Activated CD4-positive, alpha-beta T cell treated with anti-CD3 and anti-CD28 coated beads for 48 hours (primary cell): ENCODE measurements at regions not wholly inside any gene's neighbourhood (a gene's known extent, or its start where the extent isn't known, plus 50 kb on each side); places are given as distances from the start of the nearest gene placed in this dataset.
"Not testable (repeated sequence)": the region's sequence is repeated elsewhere in the genome, so short reads cannot be mapped to it uniquely, and the experiment has no call there.

Source experiments
- DNase-seq: peaks from one replicate; pipeline ENCODE4 v3.0.0-alpha.2; 2020

GRCh38 chr1:105004515-105004914 lies 1254.8 kb downstream of the AMY1C start:
- no peak for DNase-seq

GRCh38 chr1:105005594-105006195 lies 1256.0 kb downstream of the AMY1C start:
- no peak for DNase-seq

GRCh38 chr1:105017587-105017986 lies 1267.9 kb downstream of the AMY1C start:
- DNase-seq = no peak

GRCh38 chr1:105023719-105024118 lies 1274.0 kb downstream of the AMY1C start:
- no peak for DNase-seq

- no peak for DNase-seq
Observed at GRCh38 chr1:105027838-105028471, 1278.3 kb downstream of the AMY1C start.

GRCh38 chr1:105072446-105072845 lies 1322.7 kb downstream of the AMY1C start:
- DNase-seq = no peak

GRCh38 chr1:105072850-105073249 lies 1323.2 kb downstream of the AMY1C start:
- DNase-seq = no peak

- no peak for DNase-seq
Observed at GRCh38 chr1:105073660-105074059, 1324.0 kb downstream of the AMY1C start.

- DNase-seq = no peak
Observed at GRCh38 chr1:105083611-105084010, 1333.9 kb downstream of the AMY1C start.

- DNase-seq = no peak
Observed at GRCh38 chr1:105087506-105087905, 1337.8 kb downstream of the AMY1C start.

GRCh38 chr1:105088166-105088565 lies 1338.5 kb downstream of the AMY1C start:
- DNase-seq = no peak

GRCh38 chr1:105093893-105094292 lies 1344.2 kb downstream of the AMY1C start:
- not testable (repeated sequence) for DNase-seq

GRCh38 chr1:105100102-105100501 lies 1350.4 kb downstream of the AMY1C start:
- DNase-seq = no peak

- DNase-seq = no peak
Observed at GRCh38 chr1:105101261-105101660, 1351.6 kb downstream of the AMY1C start.

- DNase-seq = no peak
Observed at GRCh38 chr1:105102371-105102770, 1352.7 kb downstream of the AMY1C start.

- DNase-seq = no peak
Observed at GRCh38 chr1:105122041-105122440, 1372.3 kb downstream of the AMY1C start.

- no peak for DNase-seq
Observed at GRCh38 chr1:105137543-105138457, 1388.1 kb downstream of the AMY1C start.

- DNase-seq = no peak
Observed at GRCh38 chr1:105138458-105138893, 1388.8 kb downstream of the AMY1C start.

GRCh38 chr1:105172788-105173187 lies 1423.1 kb downstream of the AMY1C start:
- DNase-seq = no peak

GRCh38 chr1:105180789-105181188 lies 1431.1 kb downstream of the AMY1C start:
- DNase-seq = no peak

- no peak for DNase-seq
Observed at GRCh38 chr1:105204836-105205371, 1455.2 kb downstream of the AMY1C start.

- DNase-seq = no peak
Observed at GRCh38 chr1:105208581-105208980, 1458.9 kb downstream of the AMY1C start.

GRCh38 chr1:105210747-105211146 lies 1461.0 kb downstream of the AMY1C start:
- no peak for DNase-seq

- DNase-seq = no peak
Observed at GRCh38 chr1:105231378-105231777, 1481.7 kb downstream of the AMY1C start.
